GM21423 (cell line): ENCODE measurements at regions not wholly inside any gene's neighbourhood (a gene's known extent, or its start where the extent isn't known, plus 50 kb on each side); places are given as distances from the start of the nearest gene placed in this dataset.
A peak's percentile ranks its signal among the peaks of the same experiment; 100 is the strongest.

Experiments used
- ATAC-seq: cut with Tn5 transposase; IDR thresholded peaks from one replicate; pipeline ENCODE4 v1.9.1; 2021; ENCODE audit warnings: mild to moderate bottlenecking, moderate library complexity; ENCODE audit not compliant: unreplicated experiment

DNA sequence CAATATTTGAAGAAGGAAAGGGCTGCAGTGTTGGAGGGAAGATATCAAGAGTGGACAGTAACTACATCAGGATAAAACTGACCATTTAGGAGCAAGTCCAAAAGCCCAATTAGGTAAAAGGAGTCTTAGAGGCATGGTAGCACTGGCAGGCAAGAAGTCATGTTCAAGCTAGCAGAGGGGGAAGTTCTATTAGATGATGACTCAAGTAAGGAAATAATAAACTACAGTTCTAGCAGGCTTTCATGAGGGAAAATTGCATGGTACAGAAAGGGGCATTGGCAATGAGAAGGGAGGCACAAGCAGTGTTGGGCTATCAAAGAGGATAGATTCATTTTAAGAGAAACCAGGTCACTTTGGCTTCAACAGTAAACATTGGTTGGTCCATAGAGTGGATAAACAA, 156.1 kb upstream of the PTPRK start:
- ATAC-seq = no peak

DNA sequence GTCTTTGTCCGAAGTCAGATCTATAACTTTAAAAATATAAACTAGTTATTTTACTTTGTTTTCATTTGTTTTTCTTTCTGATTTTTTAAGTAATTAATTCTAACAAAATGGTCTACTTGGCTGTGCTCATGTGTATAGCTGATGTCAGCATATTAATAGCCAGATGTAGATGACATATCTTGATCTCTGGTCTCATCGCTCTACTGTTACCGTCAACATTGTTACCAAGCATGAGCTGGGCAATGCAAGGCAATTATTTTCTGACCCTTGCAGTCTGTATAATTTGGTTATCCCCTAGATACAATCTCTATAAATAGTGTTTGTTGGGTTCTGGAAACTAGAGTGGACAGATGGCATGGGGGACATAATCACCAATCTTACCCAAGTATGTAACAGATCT, 151.6 kb upstream of the PTPRK start:
- ATAC-seq = no peak

DNA sequence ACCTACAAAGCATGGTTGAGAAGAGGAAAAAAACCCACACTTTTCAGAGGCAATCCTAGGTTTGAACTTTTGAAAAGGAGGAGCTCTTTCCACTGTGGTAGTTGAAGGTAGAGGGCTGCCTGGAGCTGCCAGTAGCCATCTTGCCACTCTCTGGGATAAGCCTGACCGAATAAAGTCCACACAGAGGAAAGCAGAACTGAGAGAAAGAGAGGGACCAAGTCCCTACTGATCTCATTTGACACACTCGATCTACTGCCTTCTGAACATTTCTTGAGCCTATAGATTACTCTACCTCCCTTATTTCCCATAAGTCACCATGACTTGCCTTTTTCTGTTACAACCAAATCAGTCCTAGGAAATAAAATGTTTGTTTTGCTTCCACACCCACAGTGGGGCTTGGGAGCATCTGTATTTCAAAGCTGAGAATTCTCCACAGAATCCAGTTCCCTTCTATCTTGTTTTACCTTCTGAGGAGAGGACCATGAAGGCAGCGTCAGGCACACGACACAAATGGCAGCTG, 147.0 kb upstream of the PTPRK start:
- no peak for ATAC-seq

DNA sequence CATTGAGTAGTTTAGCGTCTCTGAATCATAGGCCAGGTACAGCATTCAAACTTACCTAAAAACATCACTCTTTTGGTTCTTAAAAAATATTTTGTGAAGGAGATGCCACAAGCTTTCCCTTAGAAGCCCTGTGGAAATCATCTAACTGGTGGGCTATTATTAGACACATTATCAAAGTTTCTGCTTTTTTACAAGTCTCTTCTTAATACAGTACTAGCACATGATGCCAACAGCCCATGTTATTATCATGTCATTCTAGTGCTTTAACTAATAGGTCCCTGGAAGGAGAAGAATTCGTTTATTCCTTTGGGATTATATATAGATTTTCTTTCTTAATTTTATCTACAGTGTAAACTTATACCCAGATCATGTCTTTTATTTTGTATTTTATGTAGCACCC, 146.0 kb upstream of the PTPRK start:
- ATAC-seq = no peak

DNA sequence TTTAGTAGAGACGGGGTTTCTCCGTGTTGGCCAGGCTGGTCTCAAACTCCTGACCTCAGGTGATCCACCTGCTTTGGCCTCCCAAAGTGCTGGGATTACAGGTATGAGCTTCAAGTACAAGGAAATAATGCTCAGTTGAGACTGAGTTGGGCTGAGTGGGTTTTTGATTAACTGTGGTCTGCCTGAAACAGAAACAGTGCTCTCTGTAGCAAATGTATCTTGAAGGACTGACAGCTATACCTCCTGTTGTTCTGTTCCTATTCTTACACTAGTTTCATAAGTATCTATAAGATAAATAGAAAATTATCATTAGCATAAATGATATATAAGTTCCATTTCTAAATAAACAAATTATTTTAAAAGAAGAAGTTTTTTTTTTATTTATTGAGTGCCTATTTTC, 142.8 kb upstream of the PTPRK start:
- ATAC-seq = peak; percentile 73

DNA sequence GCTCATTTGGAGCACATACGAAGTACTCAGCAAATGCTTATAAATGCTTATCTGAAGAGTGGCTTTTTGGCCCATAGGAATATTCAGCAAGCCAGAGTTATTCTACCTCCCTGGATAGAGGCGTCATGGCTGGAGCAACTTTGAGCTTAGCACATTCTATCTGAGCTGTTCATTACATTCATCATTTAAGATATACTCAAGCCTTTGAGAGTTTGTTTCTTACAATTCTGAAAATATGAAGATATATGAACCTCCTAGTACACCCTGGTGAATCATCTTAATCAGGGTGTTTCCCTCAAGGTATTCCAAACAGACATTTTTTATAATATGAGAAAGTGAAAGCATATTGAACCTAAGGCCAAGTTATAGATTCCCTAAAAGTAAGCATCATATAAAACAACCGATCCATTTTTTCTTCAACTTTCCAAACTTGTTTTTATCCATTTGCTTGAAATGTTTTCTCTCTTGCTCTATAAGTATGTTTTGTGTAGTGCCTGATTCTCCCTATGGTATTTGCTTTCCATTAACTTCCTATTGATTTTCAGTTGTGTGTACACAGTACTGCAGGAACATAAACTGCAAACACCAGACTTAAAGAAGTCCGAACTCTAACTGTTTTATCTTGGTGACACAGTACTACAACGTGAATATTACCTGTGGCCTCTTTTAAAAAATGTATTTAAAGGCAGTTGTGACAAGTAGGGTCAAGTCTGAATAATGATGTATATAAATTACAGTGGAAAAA, 139.7 kb upstream of the PTPRK start:
- ATAC-seq = no peak

DNA sequence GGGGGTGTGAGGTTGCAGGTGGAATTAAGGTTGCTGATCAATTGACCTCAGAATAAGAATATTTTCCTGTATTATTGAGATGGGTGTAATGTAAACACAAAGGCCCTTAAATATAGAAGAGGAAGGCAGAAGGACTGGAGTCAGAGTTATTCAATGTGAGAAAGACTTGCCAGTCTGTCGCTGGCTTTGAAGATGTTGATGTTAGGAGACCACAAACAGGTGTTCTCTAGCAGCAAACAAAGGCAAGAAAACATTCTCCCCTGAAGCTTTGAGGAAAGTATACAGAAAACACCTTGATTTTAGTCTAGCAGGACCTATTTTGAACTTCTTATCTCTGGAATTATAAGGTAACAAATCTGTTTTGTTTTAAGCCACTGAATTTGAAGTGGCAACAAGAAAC, 138.9 kb upstream of the PTPRK start:
- ATAC-seq = no peak

DNA sequence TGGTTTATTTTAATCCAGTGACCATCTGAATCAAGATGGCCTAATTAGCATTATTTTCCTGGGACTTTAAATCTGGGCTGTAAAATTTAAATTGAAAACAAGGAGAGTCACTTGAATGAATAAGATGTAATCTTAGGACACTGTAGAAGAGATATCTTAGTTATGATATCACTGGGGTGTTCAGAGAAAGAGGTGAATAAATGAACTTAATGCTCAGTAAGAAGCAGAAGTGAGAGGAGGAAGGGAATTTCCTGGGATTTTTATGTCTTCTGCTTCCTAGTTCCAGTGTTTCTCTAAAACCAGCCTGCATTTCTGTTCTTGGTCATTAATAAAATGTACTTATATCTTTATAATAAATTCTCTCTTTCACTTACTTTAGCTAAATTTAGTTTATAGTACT, 136.8 kb upstream of the PTPRK start:
- ATAC-seq = no peak

DNA sequence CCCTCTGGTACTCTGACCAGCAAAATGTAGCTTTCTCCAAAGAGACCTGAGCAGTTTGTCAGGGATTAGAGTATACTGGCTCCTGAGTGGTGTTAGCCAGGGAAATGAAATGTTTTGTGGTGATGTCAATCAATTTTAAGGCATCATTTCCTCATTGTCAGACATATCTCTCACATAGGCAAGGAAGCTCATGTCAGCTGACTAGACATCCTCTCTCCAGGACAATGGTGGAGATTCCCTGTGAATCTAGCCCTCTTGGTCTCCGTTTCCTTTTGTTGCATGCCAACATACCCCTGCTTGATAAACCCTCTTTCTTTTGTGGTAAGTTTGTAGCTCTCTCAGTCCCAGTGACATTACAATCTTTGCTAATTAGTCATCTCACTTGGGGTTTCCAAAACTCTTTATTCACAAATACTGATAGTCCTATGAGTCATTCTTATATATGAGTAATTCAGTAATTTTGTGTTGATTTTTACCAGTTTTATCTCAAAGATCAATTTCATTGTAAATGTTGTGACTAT, 135.6 kb upstream of the PTPRK start:
- ATAC-seq = peak; percentile 72

DNA sequence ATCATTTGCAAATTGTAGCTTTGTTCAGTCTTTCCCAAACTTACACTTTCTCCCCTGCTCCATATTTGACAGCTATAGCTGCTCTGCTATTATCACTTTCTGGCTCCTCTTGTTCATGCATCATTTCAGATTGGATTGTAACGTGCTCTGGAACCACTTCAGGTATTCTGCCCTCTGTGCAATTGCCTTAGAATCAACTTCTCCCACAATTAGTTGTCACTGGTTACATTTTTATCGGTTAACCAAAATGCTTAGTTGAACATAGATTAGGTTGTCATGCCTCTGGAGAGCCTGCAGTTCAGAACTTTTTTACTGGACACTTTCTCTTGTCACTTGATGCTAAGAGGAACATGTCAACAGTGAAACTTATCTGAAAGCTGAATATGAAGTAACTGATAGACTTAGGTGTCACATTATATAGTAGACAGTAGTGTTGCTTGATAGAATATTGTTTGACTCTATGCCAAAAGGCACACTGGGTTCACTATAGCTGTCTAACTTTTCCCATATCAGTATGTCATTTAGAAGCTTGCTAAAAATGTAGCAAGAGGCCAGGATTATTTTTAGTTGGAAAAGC, 127.7 kb upstream of the PTPRK start:
- no peak for ATAC-seq

DNA sequence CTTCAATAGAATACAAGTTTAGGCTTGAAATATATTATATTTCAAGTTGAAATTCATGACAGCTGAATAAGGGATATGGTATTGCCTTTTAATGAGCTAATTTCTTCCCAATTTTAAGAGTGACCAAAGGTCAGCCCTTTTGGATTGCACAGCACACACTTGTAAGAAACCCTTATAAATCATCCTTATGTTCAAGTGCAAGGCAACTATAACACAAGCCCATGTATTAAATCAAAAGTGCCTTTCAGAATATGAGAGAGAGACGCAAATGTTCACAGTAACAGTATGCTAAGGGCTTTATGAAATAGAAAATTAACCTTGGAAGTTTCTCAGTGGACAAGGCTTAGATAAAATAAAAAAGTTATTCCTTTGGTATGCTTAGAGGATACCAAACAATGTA, 121.7 kb upstream of the PTPRK start:
- no peak for ATAC-seq

DNA sequence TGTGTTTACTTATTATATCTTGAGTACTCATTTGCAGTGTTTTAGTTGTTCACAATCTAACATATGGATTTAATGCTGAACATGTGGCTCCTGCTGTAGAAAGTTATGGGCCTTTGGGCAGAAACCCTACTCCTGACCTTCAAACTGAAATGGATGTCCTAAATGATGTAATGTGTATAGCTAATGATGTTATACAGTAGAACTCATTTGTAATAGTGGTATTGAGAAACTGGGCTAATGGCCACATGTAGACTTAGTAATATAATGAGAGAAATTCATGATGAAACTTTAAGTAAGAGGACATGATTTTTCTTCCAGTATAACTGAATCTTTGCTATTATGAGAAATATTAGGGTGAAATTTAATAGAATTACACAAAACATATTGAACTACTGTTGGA, 121.3 kb upstream of the PTPRK start:
- ATAC-seq = no peak

DNA sequence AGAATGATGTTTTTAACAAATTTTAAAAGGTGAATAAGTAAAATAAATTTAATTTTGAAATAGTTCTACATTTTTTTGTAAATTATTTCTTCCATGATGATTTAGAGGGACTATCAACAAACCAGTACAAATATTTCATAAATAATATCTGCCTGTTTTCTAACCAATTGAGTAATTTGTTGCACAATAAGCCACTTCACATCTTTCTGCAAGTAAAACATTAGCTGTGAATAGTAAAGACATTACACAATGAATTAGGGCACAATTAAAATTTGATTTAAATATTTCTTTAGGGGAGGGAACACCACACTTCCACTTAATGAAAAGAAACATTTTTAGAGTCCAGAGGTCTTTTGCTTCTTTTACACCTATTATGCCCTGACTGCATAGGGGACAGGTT, 118.4 kb upstream of the PTPRK start:
- ATAC-seq = no peak

DNA sequence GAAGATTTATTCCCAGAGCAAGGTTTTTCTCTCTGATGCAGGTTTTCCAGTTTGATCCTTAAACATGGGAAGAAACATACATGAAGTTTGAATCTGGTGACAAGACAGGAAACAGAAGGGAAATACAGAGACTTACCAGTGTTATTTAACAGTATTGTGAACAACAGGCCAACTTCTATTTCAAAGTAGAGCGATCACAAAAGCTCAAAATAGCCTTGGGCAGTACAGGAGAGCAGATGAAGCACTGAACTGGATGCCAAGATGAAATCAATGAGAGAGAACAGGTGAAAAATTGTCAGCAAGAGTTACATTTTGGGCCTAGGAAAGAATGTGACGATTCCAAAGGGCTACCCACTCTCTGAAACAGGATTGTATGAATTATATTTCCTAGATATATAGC, 114.8 kb upstream of the PTPRK start:
- no peak for ATAC-seq

DNA sequence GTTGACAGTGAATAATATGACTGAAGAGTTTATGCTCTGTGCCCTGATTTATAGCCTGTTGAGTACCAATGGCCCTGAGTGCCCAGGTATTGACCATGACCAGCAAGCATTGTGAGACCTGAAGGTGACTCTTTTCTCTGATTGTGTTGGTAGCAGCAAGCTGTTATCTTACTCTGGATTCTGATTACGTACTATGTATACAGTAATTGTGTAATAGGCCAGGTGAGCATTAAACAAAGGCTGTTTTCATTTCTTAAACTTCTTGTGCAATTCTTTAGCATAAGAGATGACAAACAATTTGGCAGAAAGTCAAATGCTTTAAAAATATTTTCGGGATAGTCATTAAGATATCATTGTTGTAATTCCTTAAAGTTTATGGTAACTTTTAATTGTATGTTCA, 111.7 kb upstream of the PTPRK start:
- ATAC-seq = no peak

DNA sequence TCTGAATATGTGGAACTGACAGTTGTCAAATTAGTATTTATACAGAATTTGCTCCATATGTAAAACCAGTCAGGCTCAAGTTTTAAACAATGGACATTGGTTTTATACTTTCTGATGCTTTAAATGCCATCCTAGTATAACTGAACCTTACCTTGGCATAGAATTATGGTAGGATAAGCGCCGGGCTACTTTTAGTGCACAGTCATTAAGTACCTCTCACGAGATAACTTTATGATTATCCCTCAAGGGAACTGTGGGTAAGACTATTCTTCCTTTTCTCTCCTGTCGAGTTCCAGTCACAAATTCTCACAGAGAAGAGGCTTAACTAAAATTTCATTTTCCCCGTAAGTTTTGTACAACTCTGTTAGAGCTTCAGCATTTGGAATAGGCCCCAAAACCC, 110.6 kb upstream of the PTPRK start:
- ATAC-seq = no peak

DNA sequence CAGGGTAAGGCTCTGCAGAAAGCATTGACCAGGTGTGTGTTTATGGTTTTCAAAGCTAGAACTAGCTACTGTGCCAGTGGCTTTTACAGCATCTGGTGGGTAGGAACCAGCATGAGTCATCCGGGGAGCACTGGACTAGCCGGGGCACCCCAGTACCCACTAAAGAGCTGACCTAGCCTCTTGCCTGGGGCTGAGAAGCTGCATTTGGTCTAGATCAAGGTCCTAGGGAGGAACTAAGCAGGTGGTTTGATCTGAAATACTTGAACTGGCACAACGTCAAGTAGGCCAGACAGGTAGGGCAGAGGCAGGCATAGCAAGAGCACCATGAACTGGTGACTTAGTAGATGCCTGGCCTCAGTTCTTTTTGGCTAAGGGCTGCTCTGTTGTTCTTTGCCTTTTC, 109.8 kb upstream of the PTPRK start:
- ATAC-seq = no peak

DNA sequence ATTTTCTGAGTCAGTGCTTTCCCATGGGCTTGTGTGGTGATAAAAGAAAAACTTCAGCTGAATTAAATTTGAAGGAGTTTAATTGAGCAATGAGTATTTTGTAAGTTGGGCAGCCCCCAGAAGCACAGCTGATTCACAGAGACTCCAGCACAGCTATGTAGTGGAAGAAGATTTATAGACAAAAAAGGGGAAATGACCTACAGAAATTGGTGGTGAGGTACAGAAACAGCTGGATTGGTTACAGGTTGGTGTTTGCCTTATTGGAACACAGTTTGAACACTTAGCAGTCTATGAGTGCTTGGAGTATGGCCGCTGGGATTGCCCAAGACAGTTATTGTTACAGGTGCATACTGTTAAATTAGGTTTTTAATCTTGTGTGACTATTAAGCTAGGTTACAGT, 96.9 kb upstream of the PTPRK start:
- no peak for ATAC-seq

DNA sequence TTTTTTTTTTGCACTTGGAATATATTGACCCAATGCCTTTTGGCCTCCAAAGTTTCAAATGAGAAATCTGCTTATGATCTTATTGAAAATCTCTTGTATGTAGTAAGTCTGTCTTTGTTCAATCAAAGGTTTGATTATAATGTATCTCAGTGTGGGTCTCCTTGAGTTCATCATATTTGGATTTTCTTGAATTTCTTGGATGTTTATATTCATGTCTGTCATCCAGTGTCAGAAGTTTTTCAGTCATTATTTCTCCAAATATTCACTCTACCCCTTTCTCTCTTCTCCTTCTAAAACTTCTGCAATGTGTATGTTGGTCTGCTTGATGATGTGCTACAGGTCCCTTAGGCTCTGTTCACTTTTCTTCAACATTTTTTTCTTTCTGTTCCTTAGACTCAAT, 95.9 kb upstream of the PTPRK start:
- ATAC-seq = no peak

DNA sequence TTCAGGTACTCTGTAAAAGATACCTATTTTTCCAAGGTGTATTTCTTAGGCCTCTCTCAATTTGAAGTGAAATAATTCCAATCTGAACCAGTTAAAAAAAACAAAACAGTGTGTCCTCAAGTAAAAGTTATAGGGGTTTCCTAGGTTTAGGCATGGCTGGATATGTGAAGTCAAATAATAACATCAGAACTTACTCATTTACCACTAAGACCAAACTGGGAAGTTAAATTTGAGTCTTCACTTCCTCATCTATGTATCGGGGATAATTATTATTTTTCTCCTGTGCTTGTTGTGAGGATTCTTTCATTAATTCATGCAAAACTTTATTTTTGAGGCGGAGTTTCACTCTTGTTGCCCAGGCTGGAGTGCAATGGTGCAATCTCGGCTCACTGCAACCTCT, 86.2 kb upstream of the PTPRK start:
- ATAC-seq = no peak

DNA sequence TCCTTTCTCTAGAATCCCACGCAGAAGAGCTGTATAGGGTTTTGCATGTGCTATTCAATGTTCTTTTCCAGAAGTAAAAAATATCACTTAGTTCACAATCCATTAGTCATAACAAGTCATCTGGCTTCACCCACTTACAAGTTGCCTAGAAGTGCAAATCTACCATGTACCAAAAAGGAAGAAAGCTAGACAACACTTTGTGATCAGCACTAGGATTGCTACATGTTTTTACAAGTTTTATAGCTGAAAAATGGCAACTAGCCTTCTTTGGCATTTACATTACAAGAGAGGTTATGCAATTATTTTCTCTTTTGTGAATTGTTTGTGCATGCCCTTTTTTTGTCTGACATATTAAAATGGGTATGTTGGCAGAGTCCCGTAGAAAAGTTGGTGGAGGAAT, 85.6 kb upstream of the PTPRK start:
- ATAC-seq = no peak

DNA sequence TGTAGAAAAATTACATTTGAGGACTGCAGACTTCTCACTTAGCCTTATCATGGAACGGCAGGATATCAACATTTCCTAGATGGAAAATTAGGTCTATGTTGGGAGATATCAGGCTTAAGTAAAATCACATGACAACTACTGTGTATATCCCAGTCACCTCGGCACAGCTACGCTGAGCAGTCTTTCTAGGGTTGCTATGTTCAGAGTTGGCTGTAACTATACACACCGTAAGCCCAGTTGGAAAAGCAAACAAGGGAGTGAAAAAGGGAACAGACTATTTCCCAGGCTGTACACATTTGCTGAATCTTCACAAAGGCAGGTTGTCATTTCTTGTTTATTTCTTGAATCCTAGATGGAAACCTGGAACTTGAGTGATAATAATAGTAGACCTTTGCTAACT, 80.7 kb upstream of the PTPRK start:
- no peak for ATAC-seq
